ENCODE measurements at regions not wholly inside any gene's neighbourhood (a gene's known extent, or its start where the extent isn't known, plus 50 kb on each side); places are given as distances from the start of the nearest gene placed in this dataset.
"Not testable (repeated sequence)": the region's sequence is repeated elsewhere in the genome, so short reads cannot be mapped to it uniquely, and the experiment has no call there.

GRCh38 chr10:64113375-64113774 lies 592.2 kb downstream of the REEP3 start:
- DNase-seq (ENCODE audit: low read depth, low spot score) = no peak

- no peak for DNase-seq (ENCODE audit: low read depth, low spot score)
These were observed 592.6 kb downstream of the REEP3 start for GRCh38 chr10:64113792-64114191.

- DNase-seq (ENCODE audit: low read depth, low spot score) = no peak
These were observed 594.3 kb downstream of the REEP3 start for GRCh38 chr10:64115471-64115870.

- peak; percentile 3 for DNase-seq (ENCODE audit: low read depth, low spot score)
These were observed 594.9 kb downstream of the REEP3 start for GRCh38 chr10:64115908-64116643.

GRCh38 chr10:64116707-64117106 lies 595.5 kb downstream of the REEP3 start:
- no peak for DNase-seq (ENCODE audit: low read depth, low spot score)

GRCh38 chr10:64118736-64119135 lies 597.5 kb downstream of the REEP3 start:
- no peak for DNase-seq (ENCODE audit: low read depth, low spot score)

GRCh38 chr10:64120301-64120980 lies 599.2 kb downstream of the REEP3 start:
- not testable (repeated sequence) for DNase-seq (ENCODE audit: low read depth, low spot score)

GRCh38 chr10:64130152-64130551 lies 609.0 kb downstream of the REEP3 start:
- DNase-seq (ENCODE audit: low read depth, low spot score) = no peak

GRCh38 chr10:64134676-64135075 lies 613.5 kb downstream of the REEP3 start:
- no peak for DNase-seq (ENCODE audit: low read depth, low spot score)

GRCh38 chr10:64142395-64142794 lies 621.2 kb downstream of the REEP3 start:
- no peak for DNase-seq (ENCODE audit: low read depth, low spot score)

- DNase-seq (ENCODE audit: low read depth, low spot score) = peak; percentile 24
These were observed 627.4 kb downstream of the REEP3 start for GRCh38 chr10:64148607-64149006.

GRCh38 chr10:64156166-64156565 lies 635.0 kb downstream of the REEP3 start:
- no peak for DNase-seq (ENCODE audit: low read depth, low spot score)

GRCh38 chr10:64158551-64158950 lies 637.4 kb downstream of the REEP3 start:
- DNase-seq (ENCODE audit: low read depth, low spot score) = no peak

- DNase-seq (ENCODE audit: low read depth, low spot score) = no peak
These were observed 639.0 kb downstream of the REEP3 start for GRCh38 chr10:64159910-64160872.

- no peak for DNase-seq (ENCODE audit: low read depth, low spot score)
These were observed 649.6 kb downstream of the REEP3 start for GRCh38 chr10:64170791-64171190.

GRCh38 chr10:64173826-64174225 lies 652.6 kb downstream of the REEP3 start:
- DNase-seq (ENCODE audit: low read depth, low spot score) = no peak

- DNase-seq (ENCODE audit: low read depth, low spot score) = no peak
These were observed 653.6 kb downstream of the REEP3 start for GRCh38 chr10:64174666-64175255.

GRCh38 chr10:64175271-64175962 lies 654.2 kb downstream of the REEP3 start:
- no peak for DNase-seq (ENCODE audit: low read depth, low spot score)

- DNase-seq (ENCODE audit: low read depth, low spot score) = no peak
These were observed 661.5 kb downstream of the REEP3 start for GRCh38 chr10:64182671-64183070.

GRCh38 chr10:64191286-64191685 lies 670.1 kb downstream of the REEP3 start:
- no peak for DNase-seq (ENCODE audit: low read depth, low spot score)

All from smooth muscle cell of the brain vasculature (primary cell).